Muscle of leg (tissue), 3 donors: ENCODE measurements at regions not wholly inside any gene's neighbourhood (a gene's known extent, or its start where the extent isn't known, plus 50 kb on each side); places are given as distances from the start of the nearest gene placed in this dataset.

Experiments
- DNase-seq: peaks from one replicate; pipeline ENCODE4 v3.0.0; 2013
- H3K27ac ChIP-seq: one replicate; pipeline ENCODE4 v1.5.1; 2013; ENCODE audit warnings: mild to moderate bottlenecking, low read length, control low read depth
- H3K27me3 ChIP-seq: one replicate; pipeline ENCODE4 v1.6.1; 2013; ENCODE audit warnings: low read length; ENCODE audit not compliant: control insufficient read depth, insufficient read depth
- H3K36me3 ChIP-seq: one replicate; pipeline ENCODE4 v1.6.1; 2013; ENCODE audit warnings: low read length; ENCODE audit not compliant: control insufficient read depth, insufficient read depth
- H3K4me1 ChIP-seq: one replicate; pipeline ENCODE4 v1.6.1; 2013; ENCODE audit warnings: low read length; ENCODE audit not compliant: control insufficient read depth, insufficient read depth
- H3K4me3 ChIP-seq: one replicate; pipeline ENCODE4 v1.5.1; 2013; ENCODE audit warnings: low read length, control low read depth
- H3K9me3 ChIP-seq: replicated peaks from 2 replicates; pipeline ENCODE4 v1.6.1; 2013; ENCODE audit warnings: low read depth, low read length; ENCODE audit not compliant: control insufficient read depth
- WGBS: methylation state at CpG from one replicate; pipeline ENCODE4 v1.1.5; 2013; ENCODE audit warnings: missing lambda C conversion rate; ENCODE audit not compliant: insufficient coverage; 5-methylcytosine and 5-hydroxymethylcytosine counted together

- H3K27me3 ChIP-seq: no peaks in the 10 kb centered on the region
- 96% methylated on average over 4 of the region's 7 CpGs for WGBS
Observed at GRCh38 chr2:16121231-16121985, 181.1 kb downstream of the MYCN start.

GRCh38 chr2:16120591-16121180 lies 180.3 kb downstream of the MYCN start:
- DNase-seq: no peak
- Histone ChIP-seq H3K4me1 (peaks cover 4% of the 10 kb centered on the region), H3K36me3 (no peaks in the 10 kb centered on the region)

More at GRCh38 chr2:16121231-16121985, 181.1 kb downstream of the MYCN start:
- Histone ChIP-seq H3K9me3 (no peaks in the 10 kb centered on the region), H3K36me3 (no peaks in the 10 kb centered on the region), H3K4me3 (no peak overlapping the region), H3K4me1 (peaks cover 4% of the 10 kb centered on the region), H3K27ac (no peak overlapping the region)
- no peak for DNase-seq

GRCh38 chr2:16119741-16120140 lies 179.4 kb downstream of the MYCN start:
- Histone ChIP-seq H3K4me3 (no peak overlapping the region), H3K9me3 (no peaks in the 10 kb centered on the region), H3K27me3 (no peaks in the 10 kb centered on the region), H3K27ac (no peak overlapping the region), H3K36me3 (no peaks in the 10 kb centered on the region), H3K4me1 (peaks cover 8% of the 10 kb centered on the region)
- no peak for DNase-seq
- WGBS: no CpG with 5 or more reads among the region's 3 CpGs

More at GRCh38 chr2:16120591-16121180, 180.3 kb downstream of the MYCN start:
- no peaks in the 10 kb centered on the region for H3K27me3 ChIP-seq
- H3K4me3 ChIP-seq: no peak overlapping the region
- no peak overlapping the region for H3K27ac ChIP-seq
- H3K9me3 ChIP-seq: no peaks in the 10 kb centered on the region

- no peaks in the 10 kb centered on the region for H3K36me3 ChIP-seq
- H3K27me3 ChIP-seq: no peaks in the 10 kb centered on the region
- no peak overlapping the region for H3K27ac ChIP-seq
- DNase-seq: no peak
- H3K4me1 ChIP-seq: peaks cover 14% of the 10 kb centered on the region
- H3K4me3 ChIP-seq: no peak overlapping the region
- no peaks in the 10 kb centered on the region for H3K9me3 ChIP-seq
- WGBS: 80% methylated on average over 1 of the region's 5 CpGs
Observed at GRCh38 chr2:16118611-16119590, 178.6 kb downstream of the MYCN start.

GRCh38 chr2:16117791-16118610 lies 177.7 kb downstream of the MYCN start:
- H3K36me3 ChIP-seq: no peaks in the 10 kb centered on the region
- WGBS: 67% methylated on average over 1 of the region's 9 CpGs
- no peaks in the 10 kb centered on the region for H3K27me3 ChIP-seq
- H3K9me3 ChIP-seq: no peaks in the 10 kb centered on the region
- DNase-seq: no peak
- peaks cover 14% of the 10 kb centered on the region for H3K4me1 ChIP-seq
- H3K27ac ChIP-seq: no peak overlapping the region
- H3K4me3 ChIP-seq: no peak overlapping the region

GRCh38 chr2:16117021-16117700 lies 176.8 kb downstream of the MYCN start:
- Histone ChIP-seq H3K4me1 (peaks cover 14% of the 10 kb centered on the region), H3K27ac (no peak overlapping the region), H3K9me3 (no peaks in the 10 kb centered on the region), H3K36me3 (no peaks in the 10 kb centered on the region), H3K4me3 (no peak overlapping the region), H3K27me3 (no peaks in the 10 kb centered on the region)
- no peak for DNase-seq
- WGBS: 80% methylated on average over 1 of the region's 9 CpGs

GRCh38 chr2:16115881-16116830 lies 175.8 kb downstream of the MYCN start:
- Histone ChIP-seq H3K27me3 (peaks cover 2% of the 10 kb centered on the region), H3K36me3 (no peaks in the 10 kb centered on the region), H3K27ac (no peak overlapping the region), H3K4me3 (no peak overlapping the region), H3K4me1 (peaks cover 14% of the 10 kb centered on the region), H3K9me3 (no peaks in the 10 kb centered on the region)
- DNase-seq: no peak
- WGBS: 60% methylated on average over 3 of the region's 7 CpGs

- no CpG with 5 or more reads among the region's 4 CpGs for WGBS
- Histone ChIP-seq H3K27me3 (peaks cover 2% of the 10 kb centered on the region), H3K4me1 (peaks cover 14% of the 10 kb centered on the region), H3K27ac (no peak overlapping the region), H3K36me3 (no peaks in the 10 kb centered on the region), H3K9me3 (no peaks in the 10 kb centered on the region), H3K4me3 (no peak overlapping the region)
- DNase-seq: no peak
Observed at GRCh38 chr2:16115291-16115690, 174.9 kb downstream of the MYCN start.
